GM12878 (cell line): ENCODE measurements at regions not wholly inside any gene's neighbourhood (a gene's known extent, or its start where the extent isn't known, plus 50 kb on each side); places are given as distances from the start of the nearest gene placed in this dataset.

Experiments
- ATAC-seq: fragments of 200-7000 bp; cut with Tn5 transposase; 3 replicates; pipeline ENCODE4 v1.9.1; 2020; ENCODE audit warnings: mild to moderate bottlenecking, moderate library complexity
- BruUV-seq: library from RNA; stranded (reverse); fragments of 400-500 nt; replicated peaks from 2 replicates; lab custom pipeline; 2021; lab: Mats Ljungman, UMichigan
- CTCF ChIA-PET: fragments of 300-600 bp; sonication (Branson Sonifier 250); formaldehyde crosslinking; extraction: SDS; loops from one replicate; lab custom pipeline; 2021; ENCODE audit warnings: inconsistent platforms; lab: Yijun Ruan, JAX
- POLR2A ChIA-PET: fragments of 350-600 bp; formaldehyde crosslinking; extraction: SDS; loops from one replicate; lab custom pipeline; 2021; ENCODE audit warnings: inconsistent platforms; lab: Charles Lee
- RAD21 ChIA-PET: fragments of 300-600 bp; sonication (Branson Sonifier 250); formaldehyde crosslinking; loops from one replicate; lab custom pipeline; 2023; ENCODE audit warnings: antibody characterized with exemption; ENCODE audit not compliant: unreplicated experiment; lab: Charles Lee
- SMC1A ChIA-PET: fragments of 300-600 bp; sonication (Branson Sonifier 250); formaldehyde crosslinking; loops from one replicate; lab custom pipeline; 2023; ENCODE audit not compliant: unreplicated experiment, uncharacterized antibody; lab: Charles Lee
- DNase-seq: peaks from one replicate; pipeline ENCODE4 v3.0.0-alpha.2; 2011; ENCODE audit warnings: low read depth, low spot score
- FAIRE-seq: peaks from 3 replicates; lab custom pipeline; 2011; peaks lifted over from hg19 to GRCh38; lab: Jason Lieb, UNC
- H2AFZ ChIP-seq: 2 replicates; pipeline ENCODE4 v1.6.0; 2011; ENCODE audit warnings: low read depth, low read length, control low read depth; ENCODE audit not compliant: control insufficient read depth
- H3K27ac ChIP-seq: 2 replicates; pipeline ENCODE4 v1.5.1; 2011; ENCODE audit warnings: control low read depth; ENCODE audit not compliant: control insufficient read depth, insufficient read depth
- H3K27me3 ChIP-seq, 2 experiments: replicated peaks in 1 of 2; 2 replicates each; pipeline versions ENCODE4 v1.6.0 to v1.6.1; 2011; ENCODE audit warnings: low read length in 1 of 2; ENCODE audit not compliant: control insufficient read depth in 2 of 2, insufficient read depth in 2 of 2
- H3K36me3 ChIP-seq, 2 experiments: 2 replicates each; pipeline ENCODE4 v1.5.1; 2011; ENCODE audit warnings: low read length in 1 of 2; ENCODE audit not compliant: control insufficient read depth in 2 of 2, insufficient read depth in 2 of 2
- H3K4me1 ChIP-seq: 2 replicates; pipeline ENCODE4 v1.6.1; 2011; ENCODE audit warnings: mild to moderate bottlenecking, low read length, moderate library complexity, mixed read lengths; ENCODE audit not compliant: control insufficient read depth, insufficient read depth
- H3K4me2 ChIP-seq: 2 replicates; pipeline ENCODE4 v1.6.0; 2011; ENCODE audit warnings: control low read depth; ENCODE audit not compliant: control insufficient read depth, insufficient read depth
- H3K4me3 ChIP-seq: fragments of 200-600 bp; sonication (generic); 2 replicates; pipeline ENCODE4 v1.5.1; 2016
- H3K79me2 ChIP-seq: 2 replicates; pipeline ENCODE4 v1.6.0; 2011; ENCODE audit warnings: low read length; ENCODE audit not compliant: control insufficient read depth, insufficient read depth
- H3K9ac ChIP-seq: 2 replicates; pipeline ENCODE4 v1.8.0; 2011; ENCODE audit warnings: low read length, control low read depth, mixed read lengths; ENCODE audit not compliant: control insufficient read depth, insufficient read depth
- H3K9me3 ChIP-seq: replicated peaks from 3 replicates; pipeline ENCODE4 v1.5.1; 2011; ENCODE audit warnings: mild to moderate bottlenecking, low read length; ENCODE audit not compliant: control insufficient read depth, insufficient read depth
- H4K20me1 ChIP-seq: 2 replicates; pipeline ENCODE4 v1.6.0; 2011; ENCODE audit not compliant: control insufficient read depth, insufficient read depth
- ESRRA ChIP-seq: IDR thresholded peaks from 2 replicates; pipeline ENCODE4 v1.6.1; 2012; ENCODE audit warnings: mild to moderate bottlenecking, low read length, improper control_type of control experiment
- FOXK2 ChIP-seq: fragments of 450-650 bp; IDR thresholded peaks from 2 replicates; pipeline ENCODE4 v1.6.1; 2017; ENCODE audit warnings: mild to moderate bottlenecking, moderate library complexity
- IKZF2 ChIP-seq, 2 experiments: fragments of 450-650 bp; IDR thresholded peaks; 2 replicates each; pipeline ENCODE4 v1.6.1; 2017; ENCODE audit warnings: mild to moderate bottlenecking in 2 of 2, moderate library complexity in 2 of 2
- NFIC ChIP-seq: IDR thresholded peaks from 2 replicates; pipeline ENCODE4 v1.6.1; 2012; ENCODE audit warnings: low read depth, mild to moderate bottlenecking, inconsistent platforms, low read length, moderate library complexity
- POLR2A ChIP-seq: IDR thresholded peaks from 2 replicates; pipeline ENCODE4 v1.6.1; 2011; ENCODE audit warnings: low read depth, mild to moderate bottlenecking, low read length
- POLR2AphosphoS5 ChIP-seq: IDR thresholded peaks from 2 replicates; pipeline ENCODE4 v1.6.1; 2011; ENCODE audit warnings: mild to moderate bottlenecking, low read length, inconsistent platforms
- YY1 ChIP-seq: IDR thresholded peaks from 2 replicates; pipeline ENCODE4 v1.6.1; 2011; ENCODE audit warnings: low read depth, mild to moderate bottlenecking, low read length
- ZNF622 ChIP-seq: fragments of 450-650 bp; IDR thresholded peaks from 2 replicates; pipeline ENCODE4 v1.6.1; 2017; ENCODE audit warnings: mild to moderate bottlenecking, inconsistent platforms
- ZSCAN29 ChIP-seq: fragments of 450-650 bp; IDR thresholded peaks from 2 replicates; pipeline ENCODE4 v1.6.1; 2017; ENCODE audit warnings: mild to moderate bottlenecking, moderate library complexity
- WGBS: methylation state at CpG from one replicate; pipeline ENCODE4 v1.1.6; 2016; ENCODE audit warnings: low lambda C conversion rate; ENCODE audit not compliant: insufficient replicate concordance, insufficient coverage; ENCODE audit errors: missing lambda C conversion rate; 5-methylcytosine and 5-hydroxymethylcytosine counted together
- in situ Hi-C: fragments of 300-500 bp; cut with MboI; formaldehyde crosslinking; loops from 9 replicates; pipeline ENCODE4 v1.14.3; 2018; ENCODE audit warnings: mixed read lengths
- intact Hi-C: fragments of 100-400 bp; cut with micrococcal nuclease; formaldehyde crosslinking; loops from one replicate; pipeline ENCODE4 v1.14.2; 2022; ENCODE audit not compliant: unreplicated experiment
- TF ChIP-seq, protein P1 (sequence below): fragments of 450-650 bp; IDR thresholded peaks from 2 replicates; pipeline ENCODE4 v1.6.1; 2017; ENCODE audit warnings: mild to moderate bottlenecking, moderate library complexity
- TF ChIP-seq, protein P2 (sequence below): fragments of 450-650 bp; IDR thresholded peaks from 2 replicates; pipeline ENCODE4 v1.6.1; 2017; ENCODE audit warnings: borderline replicate concordance
- TF ChIP-seq, protein P3 (sequence below): fragments of 450-650 bp; formaldehyde crosslinking; IDR thresholded peaks from 2 replicates; pipeline ENCODE4 v1.4.0; 2020; ENCODE audit warnings: mild to moderate bottlenecking, moderate library complexity
- TF ChIP-seq, protein P4 (sequence below): fragments of 150-350 bp; IDR thresholded peaks from 2 replicates; pipeline ENCODE4 v1.6.1; 2016; ENCODE audit warnings: low read depth, low read length

DNA sequence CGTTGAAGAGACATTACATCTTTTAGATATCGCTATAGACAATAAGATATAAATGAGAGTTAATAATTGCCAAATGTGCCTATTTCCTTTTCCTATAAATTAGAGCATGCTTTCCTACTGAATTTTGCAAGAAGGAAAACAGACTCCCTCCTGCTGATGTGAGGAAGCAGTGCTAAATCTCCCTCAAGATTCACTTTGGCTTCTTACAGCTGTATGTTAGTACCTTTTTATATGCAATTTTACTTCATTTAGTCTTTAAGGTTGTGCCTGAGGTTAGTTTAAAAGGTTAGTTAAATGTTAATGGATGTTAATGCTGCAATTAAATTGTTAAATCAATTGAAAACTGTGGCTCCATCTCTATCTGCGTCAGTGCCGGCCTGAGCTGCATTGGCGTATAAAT, 728.8 kb downstream of the NR2F2 start:
- SMC1A ChIA-PET = interaction anchor here (0.9 kb wide), 1 partner anchor 16 kb away, joined by 3 read pairs; no protein-coding TSS in a partner anchor
- no peak overlapping the region for H3K4me2 ChIP-seq
- POLR2A ChIA-PET = no interaction called here
- WGBS = 61% methylated on average over 5 of the region's 5 CpGs
- in situ Hi-C loops (no loop called here), intact Hi-C loops (no loop called here)
- CTCF ChIA-PET = no interaction called here
- RAD21 ChIA-PET = interaction anchor here (1.0 to 1.5 kb wide), 3 partner anchors 12 to 70 kb away, joined by 3 to 5 read pairs (median 3); no protein-coding TSS in a partner anchor
- TF ChIP-seq YY1 = no peak
- TF ChIP-seq POLR2A = no peak
- no peak for TF ChIP-seq ESRRA
- TF ChIP-seq ZNF622 = no peak
- TF ChIP-seq, protein P1, sequence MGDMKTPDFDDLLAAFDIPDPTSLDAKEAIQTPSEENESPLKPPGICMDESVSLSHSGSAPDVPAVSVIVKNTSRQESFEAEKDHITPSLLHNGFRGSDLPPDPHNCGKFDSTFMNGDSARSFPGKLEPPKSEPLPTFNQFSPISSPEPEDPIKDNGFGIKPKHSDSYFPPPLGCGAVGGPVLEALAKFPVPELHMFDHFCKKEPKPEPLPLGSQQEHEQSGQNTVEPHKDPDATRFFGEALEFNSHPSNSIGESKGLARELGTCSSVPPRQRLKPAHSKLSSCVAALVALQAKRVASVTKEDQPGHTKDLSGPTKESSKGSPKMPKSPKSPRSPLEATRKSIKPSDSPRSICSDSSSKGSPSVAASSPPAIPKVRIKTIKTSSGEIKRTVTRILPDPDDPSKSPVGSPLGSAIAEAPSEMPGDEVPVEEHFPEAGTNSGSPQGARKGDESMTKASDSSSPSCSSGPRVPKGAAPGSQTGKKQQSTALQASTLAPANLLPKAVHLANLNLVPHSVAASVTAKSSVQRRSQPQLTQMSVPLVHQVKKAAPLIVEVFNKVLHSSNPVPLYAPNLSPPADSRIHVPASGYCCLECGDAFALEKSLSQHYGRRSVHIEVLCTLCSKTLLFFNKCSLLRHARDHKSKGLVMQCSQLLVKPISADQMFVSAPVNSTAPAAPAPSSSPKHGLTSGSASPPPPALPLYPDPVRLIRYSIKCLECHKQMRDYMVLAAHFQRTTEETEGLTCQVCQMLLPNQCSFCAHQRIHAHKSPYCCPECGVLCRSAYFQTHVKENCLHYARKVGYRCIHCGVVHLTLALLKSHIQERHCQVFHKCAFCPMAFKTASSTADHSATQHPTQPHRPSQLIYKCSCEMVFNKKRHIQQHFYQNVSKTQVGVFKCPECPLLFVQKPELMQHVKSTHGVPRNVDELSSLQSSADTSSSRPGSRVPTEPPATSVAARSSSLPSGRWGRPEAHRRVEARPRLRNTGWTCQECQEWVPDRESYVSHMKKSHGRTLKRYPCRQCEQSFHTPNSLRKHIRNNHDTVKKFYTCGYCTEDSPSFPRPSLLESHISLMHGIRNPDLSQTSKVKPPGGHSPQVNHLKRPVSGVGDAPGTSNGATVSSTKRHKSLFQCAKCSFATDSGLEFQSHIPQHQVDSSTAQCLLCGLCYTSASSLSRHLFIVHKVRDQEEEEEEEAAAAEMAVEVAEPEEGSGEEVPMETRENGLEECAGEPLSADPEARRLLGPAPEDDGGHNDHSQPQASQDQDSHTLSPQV = no peak
- TF ChIP-seq POLR2AphosphoS5 = no peak
- no peak for TF ChIP-seq FOXK2
- TF ChIP-seq NFIC = no peak
- no peak for TF ChIP-seq ZSCAN29
- TF ChIP-seq, protein P2, sequence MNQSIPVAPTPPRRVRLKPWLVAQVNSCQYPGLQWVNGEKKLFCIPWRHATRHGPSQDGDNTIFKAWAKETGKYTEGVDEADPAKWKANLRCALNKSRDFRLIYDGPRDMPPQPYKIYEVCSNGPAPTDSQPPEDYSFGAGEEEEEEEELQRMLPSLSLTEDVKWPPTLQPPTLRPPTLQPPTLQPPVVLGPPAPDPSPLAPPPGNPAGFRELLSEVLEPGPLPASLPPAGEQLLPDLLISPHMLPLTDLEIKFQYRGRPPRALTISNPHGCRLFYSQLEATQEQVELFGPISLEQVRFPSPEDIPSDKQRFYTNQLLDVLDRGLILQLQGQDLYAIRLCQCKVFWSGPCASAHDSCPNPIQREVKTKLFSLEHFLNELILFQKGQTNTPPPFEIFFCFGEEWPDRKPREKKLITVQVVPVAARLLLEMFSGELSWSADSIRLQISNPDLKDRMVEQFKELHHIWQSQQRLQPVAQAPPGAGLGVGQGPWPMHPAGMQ = no peak
- TF ChIP-seq IKZF2 (IDR thresholded peaks at IDR 0.05) = no peak
- TF ChIP-seq, protein P3, sequence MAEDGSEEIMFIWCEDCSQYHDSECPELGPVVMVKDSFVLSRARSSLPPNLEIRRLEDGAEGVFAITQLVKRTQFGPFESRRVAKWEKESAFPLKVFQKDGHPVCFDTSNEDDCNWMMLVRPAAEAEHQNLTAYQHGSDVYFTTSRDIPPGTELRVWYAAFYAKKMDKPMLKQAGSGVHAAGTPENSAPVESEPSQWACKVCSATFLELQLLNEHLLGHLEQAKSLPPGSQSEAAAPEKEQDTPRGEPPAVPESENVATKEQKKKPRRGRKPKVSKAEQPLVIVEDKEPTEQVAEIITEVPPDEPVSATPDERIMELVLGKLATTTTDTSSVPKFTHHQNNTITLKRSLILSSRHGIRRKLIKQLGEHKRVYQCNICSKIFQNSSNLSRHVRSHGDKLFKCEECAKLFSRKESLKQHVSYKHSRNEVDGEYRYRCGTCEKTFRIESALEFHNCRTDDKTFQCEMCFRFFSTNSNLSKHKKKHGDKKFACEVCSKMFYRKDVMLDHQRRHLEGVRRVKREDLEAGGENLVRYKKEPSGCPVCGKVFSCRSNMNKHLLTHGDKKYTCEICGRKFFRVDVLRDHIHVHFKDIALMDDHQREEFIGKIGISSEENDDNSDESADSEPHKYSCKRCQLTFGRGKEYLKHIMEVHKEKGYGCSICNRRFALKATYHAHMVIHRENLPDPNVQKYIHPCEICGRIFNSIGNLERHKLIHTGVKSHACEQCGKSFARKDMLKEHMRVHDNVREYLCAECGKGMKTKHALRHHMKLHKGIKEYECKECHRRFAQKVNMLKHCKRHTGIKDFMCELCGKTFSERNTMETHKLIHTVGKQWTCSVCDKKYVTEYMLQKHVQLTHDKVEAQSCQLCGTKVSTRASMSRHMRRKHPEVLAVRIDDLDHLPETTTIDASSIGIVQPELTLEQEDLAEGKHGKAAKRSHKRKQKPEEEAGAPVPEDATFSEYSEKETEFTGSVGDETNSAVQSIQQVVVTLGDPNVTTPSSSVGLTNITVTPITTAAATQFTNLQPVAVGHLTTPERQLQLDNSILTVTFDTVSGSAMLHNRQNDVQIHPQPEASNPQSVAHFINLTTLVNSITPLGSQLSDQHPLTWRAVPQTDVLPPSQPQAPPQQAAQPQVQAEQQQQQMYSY (CRISPR knock-in tag) = no peak
- TF ChIP-seq, protein P4, sequence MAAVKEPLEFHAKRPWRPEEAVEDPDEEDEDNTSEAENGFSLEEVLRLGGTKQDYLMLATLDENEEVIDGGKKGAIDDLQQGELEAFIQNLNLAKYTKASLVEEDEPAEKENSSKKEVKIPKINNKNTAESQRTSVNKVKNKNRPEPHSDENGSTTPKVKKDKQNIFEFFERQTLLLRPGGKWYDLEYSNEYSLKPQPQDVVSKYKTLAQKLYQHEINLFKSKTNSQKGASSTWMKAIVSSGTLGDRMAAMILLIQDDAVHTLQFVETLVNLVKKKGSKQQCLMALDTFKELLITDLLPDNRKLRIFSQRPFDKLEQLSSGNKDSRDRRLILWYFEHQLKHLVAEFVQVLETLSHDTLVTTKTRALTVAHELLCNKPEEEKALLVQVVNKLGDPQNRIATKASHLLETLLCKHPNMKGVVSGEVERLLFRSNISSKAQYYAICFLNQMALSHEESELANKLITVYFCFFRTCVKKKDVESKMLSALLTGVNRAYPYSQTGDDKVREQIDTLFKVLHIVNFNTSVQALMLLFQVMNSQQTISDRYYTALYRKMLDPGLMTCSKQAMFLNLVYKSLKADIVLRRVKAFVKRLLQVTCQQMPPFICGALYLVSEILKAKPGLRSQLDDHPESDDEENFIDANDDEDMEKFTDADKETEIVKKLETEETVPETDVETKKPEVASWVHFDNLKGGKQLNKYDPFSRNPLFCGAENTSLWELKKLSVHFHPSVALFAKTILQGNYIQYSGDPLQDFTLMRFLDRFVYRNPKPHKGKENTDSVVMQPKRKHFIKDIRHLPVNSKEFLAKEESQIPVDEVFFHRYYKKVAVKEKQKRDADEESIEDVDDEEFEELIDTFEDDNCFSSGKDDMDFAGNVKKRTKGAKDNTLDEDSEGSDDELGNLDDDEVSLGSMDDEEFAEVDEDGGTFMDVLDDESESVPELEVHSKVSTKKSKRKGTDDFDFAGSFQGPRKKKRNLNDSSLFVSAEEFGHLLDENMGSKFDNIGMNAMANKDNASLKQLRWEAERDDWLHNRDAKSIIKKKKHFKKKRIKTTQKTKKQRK = no peak
- H2AFZ ChIP-seq = no peak overlapping the region
- H3K4me1 ChIP-seq = no peaks in the 10 kb centered on the region
- ATAC-seq (no peak), FAIRE-seq (no peak), DNase-seq (no peak)
- BruUV-seq = no TSS peak
- no peak overlapping the region for H3K4me3 ChIP-seq
- H3K27me3 ChIP-seq = no peaks in the 10 kb centered on the region
- no peaks in the 10 kb centered on the region for H3K9me3 ChIP-seq
- no peaks in the 10 kb centered on the region for H3K36me3 ChIP-seq
- no peak overlapping the region for H3K9ac ChIP-seq
- no peaks in the 10 kb centered on the region for H4K20me1 ChIP-seq
- no peaks in the 10 kb centered on the region for H3K79me2 ChIP-seq
- no peak overlapping the region for H3K27ac ChIP-seq
